Endodermal cell (in vitro differentiated cells): ENCODE measurements at regions not wholly inside any gene's neighbourhood (a gene's known extent, or its start where the extent isn't known, plus 50 kb on each side); places are given as distances from the start of the nearest gene placed in this dataset.
A peak's percentile ranks its signal among the peaks of the same experiment; 100 is the strongest.

Experiments used
- DNase-seq: peaks from one replicate; pipeline ENCODE4 v3.0.0-alpha.2; 2017
- H3K27ac ChIP-seq: 2 replicates; pipeline ENCODE4 v1.5.1; 2013; ENCODE audit warnings: mild to moderate bottlenecking, low read depth, low read length, moderate library complexity
- H3K27me3 ChIP-seq: 2 replicates; pipeline ENCODE4 v1.6.1; 2013; ENCODE audit warnings: mild to moderate bottlenecking, low read length, moderate library complexity; ENCODE audit not compliant: insufficient read depth, control insufficient read depth, poor library complexity, severe bottlenecking
- H3K36me3 ChIP-seq: 2 replicates; pipeline ENCODE4 v1.7.0; 2013; ENCODE audit warnings: mild to moderate bottlenecking, low read length, moderate library complexity; ENCODE audit not compliant: control insufficient read depth, insufficient read depth
- H3K4me1 ChIP-seq: one replicate; pipeline ENCODE4 v1.7.0; 2013; ENCODE audit warnings: low read length; ENCODE audit not compliant: control insufficient read depth, insufficient read depth
- H3K4me3 ChIP-seq: 2 replicates; pipeline ENCODE4 v1.5.1; 2013; ENCODE audit warnings: mild to moderate bottlenecking, low read length, moderate library complexity
- H3K9ac ChIP-seq: 2 replicates; pipeline ENCODE4 v1.6.1; 2013; ENCODE audit warnings: mild to moderate bottlenecking, low read length, moderate library complexity; ENCODE audit not compliant: poor library complexity, severe bottlenecking; ENCODE audit errors: extremely low read depth
- H3K9me3 ChIP-seq: 2 replicates; pipeline ENCODE4 v1.6.1; 2013; ENCODE audit warnings: mild to moderate bottlenecking, low read length, moderate library complexity; ENCODE audit not compliant: control insufficient read depth
- H3K27ac Mint-ChIP-seq: 2 replicates; pipeline ENCODE4 v1.8.0; 2020; ENCODE audit warnings: mixed read lengths
- H3K27me3 Mint-ChIP-seq: 2 replicates; pipeline ENCODE4 v1.8.0; 2021; ENCODE audit warnings: mild to moderate bottlenecking, mixed read lengths; ENCODE audit not compliant: insufficient read depth
- H3K36me3 Mint-ChIP-seq: 2 replicates; pipeline ENCODE4 v1.8.0; 2020; ENCODE audit warnings: low read depth, mixed read lengths
- H3K4me1 Mint-ChIP-seq: 2 replicates; pipeline ENCODE4 v1.8.0; 2020; ENCODE audit warnings: mixed read lengths
- H3K4me3 Mint-ChIP-seq: 2 replicates; pipeline ENCODE4 v1.8.0; 2020; ENCODE audit warnings: mild to moderate bottlenecking, moderate library complexity, mixed read lengths
- H3K9me3 Mint-ChIP-seq: 2 replicates; pipeline ENCODE4 v1.8.0; 2020; ENCODE audit warnings: mild to moderate bottlenecking, mixed read lengths
- WGBS, 2 experiments: methylation state at CpG; one replicate each; pipeline versions ENCODE4 v1.1.5 to v1.1.7; 2013; ENCODE audit warnings: missing lambda C conversion rate in 2 of 2, mixed read lengths in 1 of 2; ENCODE audit not compliant: insufficient coverage in 1 of 2, insufficient read length in 1 of 2; 5-methylcytosine and 5-hydroxymethylcytosine counted together
- TF ChIP-seq, protein P1 (sequence below): fragments of 200-600 bp; sonication (generic); conservative IDR thresholded peaks from 2 replicates; pipeline ENCODE4 v1.5.0; 2021; ENCODE audit warnings: antibody characterized with exemption, mild to moderate bottlenecking

DNA sequence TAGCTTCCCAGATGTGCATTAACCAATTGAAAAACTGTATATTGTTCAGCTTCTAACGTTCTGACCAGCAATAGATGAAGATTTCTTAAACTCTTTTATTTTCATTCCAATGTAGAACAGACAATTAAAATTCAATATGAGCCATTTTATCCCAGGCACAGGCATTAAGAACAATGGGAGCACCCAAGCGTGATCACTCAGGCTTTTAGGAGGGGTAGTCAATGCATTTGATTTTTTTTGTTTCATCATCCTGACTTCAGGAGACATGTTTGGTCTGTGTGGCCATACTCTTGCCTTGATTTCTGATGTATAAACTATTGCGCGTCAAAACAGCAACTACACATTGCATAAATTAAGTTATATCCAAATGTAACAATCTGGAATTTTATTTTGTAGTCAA, 653.0 kb upstream of the RORB start:
- peaks cover 18% of the 10 kb centered on the region for H3K4me1 Mint-ChIP-seq
- no peaks in the 10 kb centered on the region for H3K4me1 ChIP-seq
- no peaks in the 10 kb centered on the region for H3K9me3 Mint-ChIP-seq
- no peaks in the 10 kb centered on the region for H3K27me3 Mint-ChIP-seq
- no peak overlapping the region for H3K4me3 ChIP-seq
- no peak overlapping the region for H3K27ac Mint-ChIP-seq
- no peaks in the 10 kb centered on the region for H3K27me3 ChIP-seq
- peaks cover 3% of the 10 kb centered on the region for H3K36me3 Mint-ChIP-seq
- whole genome bisulfite sequencing, 2 experiments, result 33 to 86% methylated on average over 1 to 4 of the region's 4 CpGs
- no peak overlapping the region for H3K9ac ChIP-seq
- H3K27ac ChIP-seq, result no peak overlapping the region
- no peaks in the 10 kb centered on the region for H3K9me3 ChIP-seq
- DNase-seq, result no peak
- H3K4me3 Mint-ChIP-seq, result no peak overlapping the region
- H3K36me3 ChIP-seq, result no peaks in the 10 kb centered on the region
- TF ChIP-seq, protein P1, sequence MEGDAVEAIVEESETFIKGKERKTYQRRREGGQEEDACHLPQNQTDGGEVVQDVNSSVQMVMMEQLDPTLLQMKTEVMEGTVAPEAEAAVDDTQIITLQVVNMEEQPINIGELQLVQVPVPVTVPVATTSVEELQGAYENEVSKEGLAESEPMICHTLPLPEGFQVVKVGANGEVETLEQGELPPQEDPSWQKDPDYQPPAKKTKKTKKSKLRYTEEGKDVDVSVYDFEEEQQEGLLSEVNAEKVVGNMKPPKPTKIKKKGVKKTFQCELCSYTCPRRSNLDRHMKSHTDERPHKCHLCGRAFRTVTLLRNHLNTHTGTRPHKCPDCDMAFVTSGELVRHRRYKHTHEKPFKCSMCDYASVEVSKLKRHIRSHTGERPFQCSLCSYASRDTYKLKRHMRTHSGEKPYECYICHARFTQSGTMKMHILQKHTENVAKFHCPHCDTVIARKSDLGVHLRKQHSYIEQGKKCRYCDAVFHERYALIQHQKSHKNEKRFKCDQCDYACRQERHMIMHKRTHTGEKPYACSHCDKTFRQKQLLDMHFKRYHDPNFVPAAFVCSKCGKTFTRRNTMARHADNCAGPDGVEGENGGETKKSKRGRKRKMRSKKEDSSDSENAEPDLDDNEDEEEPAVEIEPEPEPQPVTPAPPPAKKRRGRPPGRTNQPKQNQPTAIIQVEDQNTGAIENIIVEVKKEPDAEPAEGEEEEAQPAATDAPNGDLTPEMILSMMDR, result no peak

GRCh38 chr9:73845539-73845938, 651.6 kb upstream of the RORB start:
- H3K4me3 Mint-ChIP-seq, result no peak overlapping the region
- H3K9ac ChIP-seq, result no peak overlapping the region
- H3K4me1 Mint-ChIP-seq, result peaks cover 17% of the 10 kb centered on the region
- H3K27ac ChIP-seq, result no peak overlapping the region
- WGBS, 2 experiments, result 89 to 100% methylated on average over 2 of the region's 2 CpGs
- no peaks in the 10 kb centered on the region for H3K27me3 ChIP-seq
- H3K9me3 Mint-ChIP-seq, result no peaks in the 10 kb centered on the region
- no peaks in the 10 kb centered on the region for H3K27me3 Mint-ChIP-seq
- peaks cover 3% of the 10 kb centered on the region for H3K36me3 Mint-ChIP-seq
- no peaks in the 10 kb centered on the region for H3K9me3 ChIP-seq
- H3K4me1 ChIP-seq, result no peaks in the 10 kb centered on the region
- no peaks in the 10 kb centered on the region for H3K36me3 ChIP-seq
- TF ChIP-seq, protein P1, result no peak
- H3K4me3 ChIP-seq, result no peak overlapping the region
- DNase-seq, result no peak
- peak overlapping the region; percentile 67 for H3K27ac Mint-ChIP-seq

DNA sequence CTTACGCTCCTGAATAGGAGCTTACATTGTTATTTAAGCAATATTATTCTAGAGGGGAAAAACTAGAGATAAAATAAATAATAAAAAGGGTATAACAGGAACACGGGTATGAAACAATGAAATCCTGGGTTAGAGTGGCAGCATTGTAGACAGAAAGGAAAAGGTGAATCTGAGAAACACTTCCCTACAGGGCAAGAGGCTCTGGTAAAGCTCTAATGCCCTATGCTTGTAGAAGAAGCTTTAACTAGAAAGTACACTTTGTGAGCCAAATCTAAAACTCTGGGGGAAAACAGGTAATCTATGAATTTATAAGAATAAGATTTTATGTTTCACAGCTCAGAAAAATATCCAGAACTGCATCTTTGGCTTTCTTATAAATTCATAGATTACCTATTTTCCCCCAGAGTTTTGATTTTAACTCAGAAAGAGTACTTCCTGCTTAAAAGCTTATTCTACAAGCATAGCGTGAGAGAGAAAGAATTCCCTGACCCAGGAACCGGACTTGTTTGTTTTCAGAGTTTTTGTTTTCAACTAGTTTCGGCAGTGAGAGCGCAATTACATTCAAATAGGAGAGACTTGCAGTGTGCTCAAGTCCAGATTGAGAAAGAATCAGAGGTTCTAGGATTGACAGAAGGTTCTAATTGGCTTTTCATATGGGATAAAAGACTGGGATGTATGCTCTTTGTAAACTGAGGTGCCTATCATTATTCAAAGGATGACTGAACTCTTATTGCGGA, 651.0 kb upstream of the RORB start:
- Mint-ChIP-seq H3K4me3 (no peak overlapping the region), H3K36me3 (peaks cover 3% of the 10 kb centered on the region), H3K9me3 (no peaks in the 10 kb centered on the region), H3K27me3 (no peaks in the 10 kb centered on the region), H3K4me1 (peaks cover 17% of the 10 kb centered on the region), H3K27ac (peak overlapping the region; percentile 67)
- no peaks in the 10 kb centered on the region for H3K27me3 ChIP-seq
- WGBS, 2 experiments, result 65 to 69% methylated on average over 7 of the region's 7 CpGs
- no peak overlapping the region for H3K4me3 ChIP-seq
- no peaks in the 10 kb centered on the region for H3K4me1 ChIP-seq
- TF ChIP-seq, protein P1, result no peak
- H3K27ac ChIP-seq, result no peak overlapping the region
- DNase-seq, result no peak
- H3K9me3 ChIP-seq, result no peaks in the 10 kb centered on the region
- no peak overlapping the region for H3K9ac ChIP-seq
- H3K36me3 ChIP-seq, result no peaks in the 10 kb centered on the region
